Fibroblast of lung (primary cell): ENCODE measurements at regions not wholly inside any gene's neighbourhood (a gene's known extent, or its start where the extent isn't known, plus 50 kb on each side); places are given as distances from the start of the nearest gene placed in this dataset.

Experiments used
- DNase-seq, 2 donors: peaks; one replicate each; pipeline versions ENCODE4 v3.0.0 to v3.0.0-alpha.2; 2010; ENCODE audit warnings: low read depth in 2 of 2
- H2AFZ ChIP-seq: 2 replicates; pipeline ENCODE4 v1.5.1; 2012; ENCODE audit warnings: low read length, control low read depth, inconsistent platforms
- H3K27ac ChIP-seq: 2 replicates; pipeline ENCODE4 v1.5.1; 2011; ENCODE audit warnings: low read length, control low read depth; ENCODE audit not compliant: insufficient read depth
- H3K27me3 ChIP-seq: 2 replicates; pipeline ENCODE4 v1.5.1; 2011; ENCODE audit warnings: mild to moderate bottlenecking, low read length; ENCODE audit not compliant: control insufficient read depth, insufficient read depth
- H3K36me3 ChIP-seq: 2 replicates; pipeline ENCODE4 v1.5.1; 2011; ENCODE audit warnings: low read length; ENCODE audit not compliant: control insufficient read depth, insufficient read depth
- H3K4me1 ChIP-seq: 2 replicates; pipeline ENCODE4 v1.5.1; 2011; ENCODE audit warnings: low read length; ENCODE audit not compliant: control insufficient read depth, insufficient read depth; ENCODE audit errors: extremely low read depth
- H3K4me2 ChIP-seq: 2 replicates; pipeline ENCODE4 v1.5.1; 2011; ENCODE audit warnings: low read length, control low read depth; ENCODE audit not compliant: insufficient read depth; ENCODE audit errors: extremely low read depth
- H3K4me3 ChIP-seq, 4 experiments: fragments of 200-600 bp in 1 of 4; sonication (generic) in 1 of 4; replicated peaks in 1 of 4; 2 replicates each; pipeline ENCODE4 v1.5.1; 2011 to 2016; ENCODE audit warnings: low read length in 4 of 4, low read depth in 3 of 4, mild to moderate bottlenecking in 3 of 4, control low read depth in 2 of 4, inconsistent platforms in 1 of 4, mixed read lengths in 1 of 4; ENCODE audit not compliant: insufficient read depth in 1 of 4; ENCODE audit errors: control extremely low read depth in 1 of 4
- H3K79me2 ChIP-seq: 2 replicates; pipeline ENCODE4 v1.5.1; 2012; ENCODE audit warnings: mild to moderate bottlenecking, low read length, inconsistent platforms; ENCODE audit not compliant: control insufficient read depth, insufficient read depth
- H3K9ac ChIP-seq: 2 replicates; pipeline ENCODE4 v1.5.1; 2011; ENCODE audit warnings: mild to moderate bottlenecking, low read length, control low read depth; ENCODE audit not compliant: insufficient read depth
- H3K9me3 ChIP-seq: 2 replicates; pipeline ENCODE4 v1.5.1; 2012; ENCODE audit warnings: low read depth, low read length; ENCODE audit not compliant: control insufficient read depth, insufficient read depth
- H4K20me1 ChIP-seq: 2 replicates; pipeline ENCODE4 v1.5.1; 2011; ENCODE audit warnings: low read length; ENCODE audit not compliant: control insufficient read depth, insufficient read depth; ENCODE audit errors: extremely low read depth
- EZH2 ChIP-seq: IDR thresholded peaks from 2 replicates; pipeline ENCODE4 v1.5.1; 2012; ENCODE audit warnings: low read length, control low read depth, mild to moderate bottlenecking; ENCODE audit errors: missing control alignments
- TF ChIP-seq, protein P1 (sequence below), 2 donors: IDR thresholded peaks in 1 of 2; conservative IDR thresholded peaks in 1 of 2; 1 replicate in 1 of 2; 2 replicates in 1 of 2; pipeline ENCODE4 v1.5.1; 2011 to 2012; ENCODE audit warnings: low read length in 2 of 2, control low read depth in 1 of 2, inconsistent platforms in 1 of 2, low read depth in 1 of 2, mild to moderate bottlenecking in 1 of 2

DNA sequence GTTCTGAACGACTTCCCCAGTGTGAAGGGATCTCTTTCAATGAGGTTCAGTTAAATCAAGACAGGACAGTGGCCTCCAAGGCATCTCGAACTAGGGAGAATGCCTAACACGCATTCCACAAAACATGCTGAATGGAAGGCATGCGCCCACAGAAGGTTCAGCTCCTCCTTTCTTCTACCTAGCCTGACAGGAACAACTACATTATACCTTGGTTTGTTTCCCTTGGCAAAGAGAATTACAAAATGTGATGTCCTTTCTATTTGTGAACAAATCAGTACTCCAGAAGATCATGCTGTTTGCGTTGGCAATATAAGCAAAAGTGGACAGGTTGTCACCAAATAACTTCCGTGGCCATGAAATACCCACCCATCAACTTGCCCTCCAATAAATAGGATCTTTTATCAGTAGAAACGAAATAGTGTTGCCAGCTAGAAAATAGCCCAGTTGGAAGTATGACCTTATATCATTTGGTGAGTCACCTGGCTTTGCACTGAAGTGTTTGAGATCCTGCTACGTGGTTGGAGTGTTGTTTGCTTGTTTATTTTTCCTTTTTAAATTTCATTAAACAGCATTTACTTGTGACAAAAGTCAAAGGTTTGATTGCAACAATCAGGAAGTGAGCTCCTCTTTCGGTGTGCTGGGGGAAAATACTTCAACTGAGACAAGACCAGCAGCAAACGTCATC is 117.0 kb upstream of the FAM204A start:
- H3K4me2 ChIP-seq = no peak overlapping the region

DNA sequence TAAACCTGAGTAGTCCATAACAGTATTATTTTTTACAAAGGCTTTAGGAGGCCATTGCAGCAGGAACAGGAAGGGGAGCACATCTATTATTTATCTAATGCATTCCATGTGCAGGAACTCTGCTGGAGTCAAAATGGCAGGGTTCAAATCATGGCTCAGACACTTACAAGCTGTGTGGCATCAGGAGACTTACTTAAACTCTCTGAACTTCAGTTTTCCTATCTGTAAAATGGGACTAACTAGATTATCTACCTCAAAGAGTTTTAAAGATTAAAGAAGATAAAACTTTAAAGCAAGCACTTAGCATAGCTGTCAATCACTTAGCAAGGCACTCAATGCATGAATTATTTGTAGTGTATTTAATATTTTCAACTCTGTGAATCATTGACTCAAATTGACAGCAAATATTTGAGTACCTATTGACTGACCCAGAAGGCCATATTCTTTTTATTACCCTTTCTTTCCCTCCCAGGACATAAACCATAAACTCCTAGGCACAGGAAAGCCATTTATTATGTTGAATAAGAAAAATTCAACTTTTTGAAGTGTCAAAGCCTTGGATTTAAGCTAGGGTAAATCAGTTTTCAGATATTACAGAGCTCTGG is 115.8 kb upstream of the FAM204A start:
- no peaks in the 10 kb centered on the region for H3K27me3 ChIP-seq
- TF ChIP-seq, protein P1, sequence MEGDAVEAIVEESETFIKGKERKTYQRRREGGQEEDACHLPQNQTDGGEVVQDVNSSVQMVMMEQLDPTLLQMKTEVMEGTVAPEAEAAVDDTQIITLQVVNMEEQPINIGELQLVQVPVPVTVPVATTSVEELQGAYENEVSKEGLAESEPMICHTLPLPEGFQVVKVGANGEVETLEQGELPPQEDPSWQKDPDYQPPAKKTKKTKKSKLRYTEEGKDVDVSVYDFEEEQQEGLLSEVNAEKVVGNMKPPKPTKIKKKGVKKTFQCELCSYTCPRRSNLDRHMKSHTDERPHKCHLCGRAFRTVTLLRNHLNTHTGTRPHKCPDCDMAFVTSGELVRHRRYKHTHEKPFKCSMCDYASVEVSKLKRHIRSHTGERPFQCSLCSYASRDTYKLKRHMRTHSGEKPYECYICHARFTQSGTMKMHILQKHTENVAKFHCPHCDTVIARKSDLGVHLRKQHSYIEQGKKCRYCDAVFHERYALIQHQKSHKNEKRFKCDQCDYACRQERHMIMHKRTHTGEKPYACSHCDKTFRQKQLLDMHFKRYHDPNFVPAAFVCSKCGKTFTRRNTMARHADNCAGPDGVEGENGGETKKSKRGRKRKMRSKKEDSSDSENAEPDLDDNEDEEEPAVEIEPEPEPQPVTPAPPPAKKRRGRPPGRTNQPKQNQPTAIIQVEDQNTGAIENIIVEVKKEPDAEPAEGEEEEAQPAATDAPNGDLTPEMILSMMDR (conservative IDR thresholded peaks at IDR 0.05 in 1 of 2, IDR thresholded peaks at IDR 0.05 in 1 of 2; ENCODE audit: low read depth in 1 of 2, low read length in 2 of 2) = no peak
- no peak for TF ChIP-seq EZH2
- H2AFZ ChIP-seq = no peak overlapping the region
- no peak for DNase-seq
- no peaks in the 10 kb centered on the region for H4K20me1 ChIP-seq
- no peak overlapping the region for H3K27ac ChIP-seq
- H3K79me2 ChIP-seq = no peaks in the 10 kb centered on the region
- no peak overlapping the region for H3K9ac ChIP-seq
- no peaks in the 10 kb centered on the region for H3K9me3 ChIP-seq
- no peak overlapping the region for H3K4me2 ChIP-seq
- H3K4me1 ChIP-seq = no peaks in the 10 kb centered on the region
- no peaks in the 10 kb centered on the region for H3K36me3 ChIP-seq
- no peak overlapping the region for H3K4me3 ChIP-seq

More for the DNA sequence above, 117.0 kb upstream of the FAM204A start:
- no peak overlapping the region for H3K9ac ChIP-seq
- no peaks in the 10 kb centered on the region for H3K36me3 ChIP-seq
- H3K27me3 ChIP-seq = no peaks in the 10 kb centered on the region
- H3K4me1 ChIP-seq = no peaks in the 10 kb centered on the region
- no peak for TF ChIP-seq EZH2
- TF ChIP-seq, protein P1 (conservative IDR thresholded peaks at IDR 0.05 in 1 of 2, IDR thresholded peaks at IDR 0.05 in 1 of 2; ENCODE audit: low read depth in 1 of 2, low read length in 2 of 2) = no peak
- no peaks in the 10 kb centered on the region for H3K9me3 ChIP-seq
- H4K20me1 ChIP-seq = no peaks in the 10 kb centered on the region
- H3K79me2 ChIP-seq = no peaks in the 10 kb centered on the region
- no peak for DNase-seq
- H2AFZ ChIP-seq = no peak overlapping the region
- H3K4me3 ChIP-seq = no peak overlapping the region
- no peak overlapping the region for H3K27ac ChIP-seq

DNA sequence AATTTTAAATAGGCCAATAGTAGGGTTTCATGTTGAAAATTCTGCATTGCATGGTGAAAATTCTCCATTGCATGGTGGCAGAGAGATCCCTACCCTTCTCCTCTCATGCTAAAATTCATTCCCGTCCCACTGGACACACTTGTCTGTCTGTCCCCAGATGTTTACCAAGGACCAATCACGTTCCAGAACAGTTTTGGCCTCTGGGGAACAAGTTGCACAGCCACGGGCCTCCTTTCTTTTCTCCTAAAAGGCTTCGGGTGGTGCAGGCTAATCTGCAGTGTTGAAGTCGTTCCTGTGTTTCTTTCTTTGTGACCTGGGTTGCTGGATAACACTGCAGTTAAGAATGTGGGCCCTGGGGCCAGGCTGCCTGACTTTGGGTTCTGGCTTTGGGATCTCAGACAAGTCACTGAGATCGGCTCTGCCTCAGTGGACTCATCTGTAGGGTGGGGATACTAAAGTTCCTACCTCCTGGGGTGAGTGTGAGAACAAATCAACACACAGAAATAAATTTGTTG is 113.1 kb upstream of the FAM204A start:
- H4K20me1 ChIP-seq = no peaks in the 10 kb centered on the region
- no peaks in the 10 kb centered on the region for H3K36me3 ChIP-seq
- no peak overlapping the region for H2AFZ ChIP-seq
- no peak overlapping the region for H3K9ac ChIP-seq
- no peaks in the 10 kb centered on the region for H3K79me2 ChIP-seq
- H3K4me2 ChIP-seq = no peak overlapping the region
- H3K4me3 ChIP-seq = no peak overlapping the region
- no peak overlapping the region for H3K27ac ChIP-seq
- TF ChIP-seq EZH2 = no peak
- no peak for DNase-seq
- no peaks in the 10 kb centered on the region for H3K4me1 ChIP-seq
- H3K27me3 ChIP-seq = no peaks in the 10 kb centered on the region
- no peaks in the 10 kb centered on the region for H3K9me3 ChIP-seq
